ENCODE measurements at regions not wholly inside any gene's neighbourhood (a gene's known extent, or its start where the extent isn't known, plus 50 kb on each side); places are given as distances from the start of the nearest gene placed in this dataset.

DNA sequence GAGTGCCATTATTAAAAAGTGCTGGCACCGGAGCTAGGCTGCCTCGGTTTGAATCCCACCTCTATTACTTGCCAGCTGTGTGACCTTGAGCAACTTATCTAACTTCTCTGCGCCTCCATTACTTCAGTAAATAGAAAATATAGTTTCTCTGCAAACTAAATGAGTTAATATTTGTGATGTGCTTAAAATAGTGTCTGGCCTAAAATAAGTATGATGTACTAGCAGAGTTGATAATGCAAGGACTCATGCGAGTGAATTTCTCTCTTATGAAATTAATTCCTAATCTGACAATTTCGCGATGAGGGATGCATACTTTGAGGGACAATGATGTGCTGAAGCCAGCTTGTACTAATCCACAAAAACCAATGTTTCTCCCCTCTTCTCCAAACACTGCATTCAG, 180.8 kb upstream of the NTF3 start:
- Histone ChIP-seq H3K9me3 (ENCODE audit: control insufficient read depth, insufficient read depth, low read length) (no peaks in the 10 kb centered on the region), H3K27ac (ENCODE audit: low read depth, low read length) (no peak overlapping the region), H3K4me3 (ENCODE audit: low read depth, low read length) (no peak overlapping the region), H3K27me3 (ENCODE audit: control insufficient read depth, insufficient read depth, low read length) (no peaks in the 10 kb centered on the region)
- no peak for TF ChIP-seq CTCF (IDR thresholded peaks at IDR 0.05; ENCODE audit: low read depth, low read length)
- POLR2A ChIA-PET: no interaction called here
- DNase-seq (ENCODE audit: low read depth, low spot score): no peak
- CTCF ChIA-PET: no interaction called here

GRCh38 chr12:5251786-5252185, 180.1 kb upstream of the NTF3 start:
- ChIA-PET POLR2A (no interaction called here), CTCF (interaction anchor here (0.5 kb wide), 1 partner anchor 176 kb away, joined by 4 read pairs; no protein-coding TSS in a partner anchor)
- Histone ChIP-seq H3K4me3 (ENCODE audit: low read depth, low read length) (no peak overlapping the region), H3K27ac (ENCODE audit: low read depth, low read length) (no peak overlapping the region), H3K9me3 (ENCODE audit: control insufficient read depth, insufficient read depth, low read length) (no peaks in the 10 kb centered on the region), H3K27me3 (ENCODE audit: control insufficient read depth, insufficient read depth, low read length) (no peaks in the 10 kb centered on the region)
- TF ChIP-seq CTCF (IDR thresholded peaks at IDR 0.05; ENCODE audit: low read depth, low read length): no peak
- no peak for DNase-seq (ENCODE audit: low read depth, low spot score)

- TF ChIP-seq CTCF (IDR thresholded peaks at IDR 0.05; ENCODE audit: low read depth, low read length): no peak
- Histone ChIP-seq H3K27me3 (ENCODE audit: control insufficient read depth, insufficient read depth, low read length) (no peaks in the 10 kb centered on the region), H3K27ac (ENCODE audit: low read depth, low read length) (no peak overlapping the region), H3K9me3 (ENCODE audit: control insufficient read depth, insufficient read depth, low read length) (no peaks in the 10 kb centered on the region), H3K4me3 (ENCODE audit: low read depth, low read length) (no peak overlapping the region)
- CTCF ChIA-PET: no interaction called here
- POLR2A ChIA-PET: no interaction called here
- DNase-seq (ENCODE audit: low read depth, low spot score): no peak
Measured at GRCh38 chr12:5254703-5255102, 177.2 kb upstream of the NTF3 start.

- TF ChIP-seq CTCF (IDR thresholded peaks at IDR 0.05; ENCODE audit: low read depth, low read length): no peak
- Histone ChIP-seq H3K27ac (ENCODE audit: low read depth, low read length) (no peak overlapping the region), H3K9me3 (ENCODE audit: control insufficient read depth, insufficient read depth, low read length) (no peaks in the 10 kb centered on the region), H3K27me3 (ENCODE audit: control insufficient read depth, insufficient read depth, low read length) (no peaks in the 10 kb centered on the region), H3K4me3 (ENCODE audit: low read depth, low read length) (no peak overlapping the region)
- DNase-seq (ENCODE audit: low read depth, low spot score): no peak
- ChIA-PET CTCF (no interaction called here), POLR2A (interaction anchor here (0.7 kb wide), 1 partner anchor 9 kb away, joined by 3 read pairs; no protein-coding TSS in a partner anchor)
Measured at GRCh38 chr12:5257763-5258495, 174.0 kb upstream of the NTF3 start.

GRCh38 chr12:5258498-5258897, 173.4 kb upstream of the NTF3 start:
- H3K27me3 ChIP-seq (ENCODE audit: control insufficient read depth, insufficient read depth, low read length): no peaks in the 10 kb centered on the region
- H3K27ac ChIP-seq (ENCODE audit: low read depth, low read length): no peak overlapping the region
- no peak for TF ChIP-seq CTCF (IDR thresholded peaks at IDR 0.05; ENCODE audit: low read depth, low read length)
- H3K4me3 ChIP-seq (ENCODE audit: low read depth, low read length): no peak overlapping the region
- POLR2A ChIA-PET: interaction anchor here (0.7 kb wide), 1 partner anchor 9 kb away, joined by 3 read pairs; no protein-coding TSS in a partner anchor
- CTCF ChIA-PET: no interaction called here
- no peaks in the 10 kb centered on the region for H3K9me3 ChIP-seq (ENCODE audit: control insufficient read depth, insufficient read depth, low read length)
- DNase-seq (ENCODE audit: low read depth, low spot score): peak; percentile 37
